NB4 (cell line): ENCODE measurements at regions not wholly inside any gene's neighbourhood (a gene's known extent, or its start where the extent isn't known, plus 50 kb on each side); places are given as distances from the start of the nearest gene placed in this dataset.

Experiments
- MYC ChIP-seq: IDR thresholded peaks from 2 replicates; pipeline ENCODE4 v1.6.1; 2011; ENCODE audit warnings: low read depth, low read length
- POLR2A ChIP-seq: IDR thresholded peaks from 2 replicates; pipeline ENCODE4 v1.6.1; 2011; ENCODE audit warnings: mild to moderate bottlenecking; ENCODE audit not compliant: insufficient read length; ENCODE audit errors: extremely low read depth
- TF ChIP-seq, protein P1 (sequence below): IDR thresholded peaks from 2 replicates; pipeline ENCODE4 v1.6.1; 2011; ENCODE audit warnings: low read depth, low read length
- TF ChIP-seq, protein P2 (sequence below): IDR thresholded peaks from one replicate; pipeline ENCODE4 v1.5.1; 2012; ENCODE audit warnings: low read depth, low read length

DNA sequence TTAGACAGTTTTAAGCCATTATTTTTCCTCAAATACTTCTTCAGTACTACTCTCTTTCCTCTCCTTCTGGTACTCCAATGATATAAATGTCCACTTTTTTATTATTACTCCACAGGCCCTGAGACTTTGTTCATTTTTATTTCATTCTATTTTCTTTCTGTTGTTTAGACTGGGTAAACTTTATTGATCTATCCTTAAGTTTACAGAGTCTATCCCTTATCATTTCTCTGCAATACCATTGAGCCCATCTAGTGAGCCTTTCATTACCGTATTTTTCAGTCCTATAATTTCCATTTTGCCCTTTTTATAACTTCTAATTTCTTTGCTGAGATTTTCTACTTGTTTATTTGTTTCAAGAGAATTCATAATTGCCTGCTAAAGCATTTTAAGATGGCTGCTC, 193.7 kb downstream of the TOX3 start:
- TF ChIP-seq, protein P1, sequence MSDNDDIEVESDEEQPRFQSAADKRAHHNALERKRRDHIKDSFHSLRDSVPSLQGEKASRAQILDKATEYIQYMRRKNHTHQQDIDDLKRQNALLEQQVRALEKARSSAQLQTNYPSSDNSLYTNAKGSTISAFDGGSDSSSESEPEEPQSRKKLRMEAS: no peak
- TF ChIP-seq POLR2A: no peak
- TF ChIP-seq, protein P2, sequence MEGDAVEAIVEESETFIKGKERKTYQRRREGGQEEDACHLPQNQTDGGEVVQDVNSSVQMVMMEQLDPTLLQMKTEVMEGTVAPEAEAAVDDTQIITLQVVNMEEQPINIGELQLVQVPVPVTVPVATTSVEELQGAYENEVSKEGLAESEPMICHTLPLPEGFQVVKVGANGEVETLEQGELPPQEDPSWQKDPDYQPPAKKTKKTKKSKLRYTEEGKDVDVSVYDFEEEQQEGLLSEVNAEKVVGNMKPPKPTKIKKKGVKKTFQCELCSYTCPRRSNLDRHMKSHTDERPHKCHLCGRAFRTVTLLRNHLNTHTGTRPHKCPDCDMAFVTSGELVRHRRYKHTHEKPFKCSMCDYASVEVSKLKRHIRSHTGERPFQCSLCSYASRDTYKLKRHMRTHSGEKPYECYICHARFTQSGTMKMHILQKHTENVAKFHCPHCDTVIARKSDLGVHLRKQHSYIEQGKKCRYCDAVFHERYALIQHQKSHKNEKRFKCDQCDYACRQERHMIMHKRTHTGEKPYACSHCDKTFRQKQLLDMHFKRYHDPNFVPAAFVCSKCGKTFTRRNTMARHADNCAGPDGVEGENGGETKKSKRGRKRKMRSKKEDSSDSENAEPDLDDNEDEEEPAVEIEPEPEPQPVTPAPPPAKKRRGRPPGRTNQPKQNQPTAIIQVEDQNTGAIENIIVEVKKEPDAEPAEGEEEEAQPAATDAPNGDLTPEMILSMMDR: no peak
- TF ChIP-seq MYC: no peak
